B cell (primary cell): ENCODE measurements at regions not wholly inside any gene's neighbourhood (a gene's known extent, or its start where the extent isn't known, plus 50 kb on each side); places are given as distances from the start of the nearest gene placed in this dataset.

ENCODE experiments used
- ATAC-seq: fragments of 200-7000 bp; cut with Tn5 transposase; one replicate; pipeline ENCODE4 v1.10.0; 2021; ENCODE audit warnings: low read depth, mild to moderate bottlenecking, moderate number of reproducible peaks, moderate library complexity
- CTCF ChIA-PET: fragments of 350-600 bp; sonication (Branson Sonifier 250); formaldehyde crosslinking; loops from one replicate; lab custom pipeline; 2021; ENCODE audit warnings: antibody characterized with exemption, inconsistent platforms; lab: Charles Lee
- POLR2A ChIA-PET: fragments of 350-600 bp; sonication (Branson Sonifier 250); formaldehyde crosslinking; loops from one replicate; lab custom pipeline; 2021; ENCODE audit warnings: antibody characterized with exemption; lab: Charles Lee
- DNase-seq: peaks from one replicate; pipeline ENCODE4 v3.0.0; 2013
- H2AFZ ChIP-seq: 2 replicates; pipeline ENCODE4 v1.6.1; 2012; ENCODE audit warnings: mild to moderate bottlenecking, low read depth, low read length; ENCODE audit not compliant: insufficient read depth, poor library complexity, severe bottlenecking
- H3K27ac ChIP-seq, 2 donors: 1 replicate in 1 of 2; 2 replicates in 1 of 2; pipeline ENCODE4 v1.5.1; 2012 to 2013; ENCODE audit warnings: low read length in 2 of 2, mild to moderate bottlenecking in 2 of 2, moderate library complexity in 1 of 2
- H3K27me3 ChIP-seq, 4 experiments: fragments of 200-600 bp in 1 of 4; sonication (generic) in 1 of 4; replicated peaks in 1 of 4; 1 replicate in 2 of 4; 2 replicates in 2 of 4; pipeline versions ENCODE4 v1.6.1 to v1.7.0; 2013 to 2016; ENCODE audit warnings: low read length in 3 of 4, mild to moderate bottlenecking in 2 of 4, mixed read lengths in 1 of 4, moderate library complexity in 1 of 4; ENCODE audit not compliant: insufficient read depth in 4 of 4, control insufficient read depth in 3 of 4; ENCODE audit errors: control extremely low read depth in 1 of 4
- H3K36me3 ChIP-seq, 2 experiments: replicated peaks in 1 of 2; 1 replicate in 1 of 2; 2 replicates in 1 of 2; pipeline versions ENCODE4 v1.6.1 to v1.7.1; 2013; ENCODE audit warnings: low read length in 1 of 2; ENCODE audit not compliant: insufficient read depth in 2 of 2, control insufficient read depth in 1 of 2; ENCODE audit errors: control extremely low read depth in 1 of 2, extremely low read depth in 1 of 2
- H3K4me1 ChIP-seq, 2 donors: fragments of 200-600 bp in 1 of 2; sonication (generic) in 1 of 2; 1 replicate in 1 of 2; 2 replicates in 1 of 2; pipeline versions ENCODE4 v1.5.1 to v1.6.1; 2013 to 2017; ENCODE audit warnings: low read length in 2 of 2; ENCODE audit not compliant: control insufficient read depth in 2 of 2, insufficient read depth in 2 of 2
- H3K4me2 ChIP-seq: replicated peaks from 2 replicates; pipeline ENCODE3; 2012; ENCODE audit warnings: mild to moderate bottlenecking, low read depth, low read length; ENCODE audit not compliant: poor library complexity, severe bottlenecking
- H3K4me3 ChIP-seq, 5 experiments: fragments of 200-600 bp in 1 of 5; sonication (generic) in 1 of 5; 1 replicate in 3 of 5; 2 replicates in 2 of 5; pipeline versions ENCODE4 v1.5.1 to v1.7.0; 2011 to 2016; ENCODE audit warnings: low read length in 4 of 5, mild to moderate bottlenecking in 4 of 5, low read depth in 2 of 5, control low read depth in 1 of 5, moderate library complexity in 1 of 5; ENCODE audit not compliant: insufficient read depth in 1 of 5; ENCODE audit errors: control extremely low read depth in 1 of 5, extremely low read depth in 1 of 5
- H3K79me2 ChIP-seq: fragments of 200-600 bp; sonication (generic); one replicate; pipeline ENCODE4 v1.6.0; 2016; ENCODE audit warnings: low read length; ENCODE audit not compliant: control insufficient read depth, insufficient read depth
- H3K9ac ChIP-seq: fragments of 200-600 bp; sonication (generic); 2 replicates; pipeline ENCODE4 v1.6.1; 2017; ENCODE audit warnings: mild to moderate bottlenecking, low read length, moderate library complexity
- H3K9me3 ChIP-seq, 3 donors: one replicate each; pipeline versions ENCODE4 v1.6.1 to v1.7.1; 2013; ENCODE audit warnings: low read length in 2 of 3; ENCODE audit not compliant: control insufficient read depth in 2 of 3, insufficient read depth in 1 of 3; ENCODE audit errors: control extremely low read depth in 1 of 3
- H4K20me1 ChIP-seq: 2 replicates; pipeline ENCODE4 v1.6.0; 2012; ENCODE audit warnings: mild to moderate bottlenecking, low read length; ENCODE audit not compliant: insufficient read depth, control insufficient read depth, poor library complexity, severe bottlenecking
- H3K27ac Mint-ChIP-seq: one replicate; pipeline ENCODE4 v1.8.0; 2021; ENCODE audit warnings: mixed read lengths
- H3K27me3 Mint-ChIP-seq: one replicate; pipeline ENCODE4 v1.8.0; 2021; ENCODE audit warnings: mixed read lengths
- H3K4me1 Mint-ChIP-seq: one replicate; pipeline ENCODE4 v1.8.0; 2021; ENCODE audit warnings: mixed read lengths
- H3K4me3 Mint-ChIP-seq: one replicate; pipeline ENCODE4 v1.8.0; 2021; ENCODE audit warnings: mixed read lengths
- H3K9me3 Mint-ChIP-seq: one replicate; pipeline ENCODE4 v1.8.0; 2022; ENCODE audit warnings: mixed read lengths; ENCODE audit not compliant: insufficient read depth
- CTCF ChIP-seq: fragments of 200-600 bp; IDR thresholded peaks from one replicate; pipeline ENCODE4 v1.8.0; 2022; ENCODE audit warnings: antibody characterized with exemption, mild to moderate bottlenecking
- EZH2 ChIP-seq: IDR thresholded peaks from 2 replicates; pipeline ENCODE4 v1.6.1; 2012; ENCODE audit warnings: borderline replicate concordance, low read depth, mild to moderate bottlenecking, moderate library complexity, low read length; ENCODE audit not compliant: insufficient read depth, poor library complexity, severe bottlenecking
- WGBS: methylation state at CpG from one replicate; pipeline ENCODE4 v1.1.5; 2013; ENCODE audit warnings: missing lambda C conversion rate; ENCODE audit not compliant: insufficient coverage; 5-methylcytosine and 5-hydroxymethylcytosine counted together
- intact Hi-C: fragments of 100-400 bp; cut with micrococcal nuclease; formaldehyde crosslinking; loops from one replicate; pipeline ENCODE4 v1.10.0; 2022

- Histone ChIP-seq H3K9me3 (peaks cover 0 to 5% (median 0%) of the 10 kb centered on the region in 3 donors), H3K9ac (no peak overlapping the region), H3K36me3 (no peaks in the 10 kb centered on the region), H2AFZ (no peak overlapping the region), H4K20me1 (no peaks in the 10 kb centered on the region), H3K4me3 (no peak overlapping the region), H3K27ac (no peak overlapping the region), H3K79me2 (no peaks in the 10 kb centered on the region), H3K27me3 (no peaks in the 10 kb centered on the region), H3K4me2 (no peak overlapping the region), H3K4me1 (no peaks in the 10 kb centered on the region)
- 90% methylated on average over 2 of the region's 4 CpGs for WGBS
- POLR2A ChIA-PET, result no interaction called here
- CTCF ChIA-PET, result no interaction called here
- no peak for DNase-seq
- no peak overlapping the region for H3K4me3 Mint-ChIP-seq
- TF ChIP-seq CTCF, result no peak
- TF ChIP-seq EZH2, result no peak
- H3K27ac Mint-ChIP-seq, result no peak overlapping the region
- no peaks in the 10 kb centered on the region for H3K9me3 Mint-ChIP-seq
- H3K4me1 Mint-ChIP-seq, result no peaks in the 10 kb centered on the region
- ATAC-seq, result no peak
- intact Hi-C loops, result no loop called here
- H3K27me3 Mint-ChIP-seq, result no peaks in the 10 kb centered on the region
These were observed 769.9 kb downstream of the QKI start for GRCh38 chr6:164184410-164184809.

GRCh38 chr6:164183556-164184123, 769.1 kb downstream of the QKI start:
- H3K27me3 Mint-ChIP-seq, result no peaks in the 10 kb centered on the region
- Histone ChIP-seq H3K36me3 (no peaks in the 10 kb centered on the region), H4K20me1 (no peaks in the 10 kb centered on the region), H3K9me3 (peaks cover 0 to 5% (median 0%) of the 10 kb centered on the region in 3 donors), H3K4me2 (no peak overlapping the region), H3K27ac (no peak overlapping the region), H3K27me3 (no peaks in the 10 kb centered on the region), H3K79me2 (no peaks in the 10 kb centered on the region), H2AFZ (no peak overlapping the region), H3K4me1 (no peaks in the 10 kb centered on the region), H3K9ac (no peak overlapping the region), H3K4me3 (no peak overlapping the region)
- POLR2A ChIA-PET, result no interaction called here
- DNase-seq (peak; percentile 5), ATAC-seq (no peak)
- H3K4me1 Mint-ChIP-seq, result no peaks in the 10 kb centered on the region
- intact Hi-C loops, result no loop called here
- no peak for TF ChIP-seq EZH2
- no peak for TF ChIP-seq CTCF
- CTCF ChIA-PET, result interaction anchor here (0.7 kb wide), 1 partner anchor 68 kb away, joined by 6 read pairs; no protein-coding TSS in a partner anchor
- no peak overlapping the region for H3K27ac Mint-ChIP-seq
- H3K9me3 Mint-ChIP-seq, result no peaks in the 10 kb centered on the region
- no peak overlapping the region for H3K4me3 Mint-ChIP-seq
- 92% methylated on average over 4 of the region's 6 CpGs for WGBS
